ENCODE measurements at regions not wholly inside any gene's neighbourhood (a gene's known extent, or its start where the extent isn't known, plus 50 kb on each side); places are given as distances from the start of the nearest gene placed in this dataset.
"Not testable (repeated sequence)": the region's sequence is repeated elsewhere in the genome, so short reads cannot be mapped to it uniquely, and the experiment has no call there.

- ATAC-seq (no peak), DNase-seq (no peak)
- intact Hi-C loops (cut with DNase I), result no loop called here
- H3K27ac ChIP-seq (ENCODE audit: low read length), result no peak overlapping the region
- WGBS, result 3% methylated on average over 1 of the region's 1 CpG
- no peak overlapping the region for H3K4me3 ChIP-seq (ENCODE audit: low read length)
- H3K27me3 ChIP-seq (ENCODE audit: control insufficient read depth, insufficient read depth), result no peaks in the 10 kb centered on the region
- no peaks in the 10 kb centered on the region for H3K9me3 ChIP-seq (ENCODE audit: control insufficient read depth, low read length)
- H3K4me1 ChIP-seq (ENCODE audit: control insufficient read depth, insufficient read depth, low read length), result no peaks in the 10 kb centered on the region
These were observed 348.2 kb upstream of the CCNG1 start for GRCh38 chr5:163089230-163089629.

GRCh38 chr5:163089926-163090325 is 347.5 kb upstream of the CCNG1 start:
- no peaks in the 10 kb centered on the region for H3K4me1 ChIP-seq (ENCODE audit: control insufficient read depth, insufficient read depth, low read length)
- intact Hi-C loops (cut with DNase I), result no loop called here
- no peak overlapping the region for H3K27ac ChIP-seq (ENCODE audit: low read length)
- no peaks in the 10 kb centered on the region for H3K9me3 ChIP-seq (ENCODE audit: control insufficient read depth, low read length)
- H3K4me3 ChIP-seq (ENCODE audit: low read length), result no peak overlapping the region
- no peaks in the 10 kb centered on the region for H3K27me3 ChIP-seq (ENCODE audit: control insufficient read depth, insufficient read depth)
- no peak for DNase-seq
- 41% methylated on average over 1 of the region's 1 CpG for WGBS
- ATAC-seq, result no peak

DNA sequence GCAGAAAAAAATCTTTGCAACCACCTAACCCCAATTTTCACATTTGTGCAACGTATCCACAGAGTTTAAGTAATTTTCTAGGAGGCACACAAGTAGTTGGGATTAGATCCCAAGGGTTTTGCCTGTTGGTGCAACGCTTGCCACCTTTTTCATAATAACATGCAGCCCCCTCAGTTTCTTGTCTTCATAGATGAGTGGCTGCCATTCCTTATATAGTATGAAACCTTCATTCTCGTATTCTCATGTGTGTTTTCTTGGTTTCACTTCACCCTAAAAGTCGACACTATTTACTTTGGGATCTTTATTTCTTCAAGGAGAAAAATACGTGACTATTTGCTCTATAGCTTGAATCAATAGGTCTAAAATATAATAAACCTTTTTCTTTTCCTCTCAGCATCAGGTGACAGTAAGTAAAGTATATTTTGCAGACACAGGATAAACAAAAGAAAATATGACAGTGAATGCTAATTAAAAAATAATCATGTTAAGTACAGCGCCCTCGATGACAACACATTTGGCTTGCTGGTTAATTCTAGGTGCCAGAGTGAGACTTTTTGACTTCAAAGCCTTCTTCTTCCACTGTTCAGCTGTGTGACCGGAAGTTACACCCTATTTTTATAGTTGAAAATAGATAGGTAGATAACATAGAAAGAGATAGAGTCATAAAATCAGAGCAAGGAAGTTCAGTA is 342.8 kb upstream of the CCNG1 start:
- WGBS, result 58% methylated on average over 8 of the region's 8 CpGs
- Histone ChIP-seq H3K4me3 (ENCODE audit: low read length) (no peak overlapping the region), H3K9me3 (ENCODE audit: control insufficient read depth, low read length) (no peaks in the 10 kb centered on the region), H3K27ac (ENCODE audit: low read length) (no peak overlapping the region), H3K4me1 (ENCODE audit: control insufficient read depth, insufficient read depth, low read length) (no peaks in the 10 kb centered on the region), H3K27me3 (ENCODE audit: control insufficient read depth, insufficient read depth) (no peaks in the 10 kb centered on the region)
- intact Hi-C loops (cut with DNase I), result no loop called here
- no peak for ATAC-seq
- DNase-seq, result no peak

DNA sequence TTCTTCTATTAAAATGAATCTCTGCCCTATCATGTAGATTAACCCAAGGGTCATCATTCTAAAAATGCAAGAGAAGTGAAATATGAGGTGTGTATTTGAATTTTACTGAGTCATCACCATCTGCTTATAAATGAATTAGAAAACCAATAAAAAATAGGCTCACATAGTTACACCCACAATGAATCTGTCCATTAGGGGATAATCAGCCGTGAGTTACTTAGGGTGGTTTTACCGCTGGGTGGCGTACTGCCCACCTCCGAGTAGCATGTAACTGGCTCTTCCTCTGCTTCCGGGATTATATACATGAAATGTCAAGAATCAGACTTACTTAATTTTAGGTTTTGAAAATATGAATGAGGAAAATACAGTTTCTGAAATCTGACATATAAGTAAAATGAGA is 332.9 kb upstream of the CCNG1 start:
- H3K9me3 ChIP-seq (ENCODE audit: control insufficient read depth, low read length), result no peaks in the 10 kb centered on the region
- ATAC-seq, result no peak
- H3K4me3 ChIP-seq (ENCODE audit: low read length), result no peak overlapping the region
- no peaks in the 10 kb centered on the region for H3K27me3 ChIP-seq (ENCODE audit: control insufficient read depth, insufficient read depth)
- WGBS, result 35% methylated on average over 5 of the region's 5 CpGs
- H3K27ac ChIP-seq (ENCODE audit: low read length), result no peak overlapping the region
- no peaks in the 10 kb centered on the region for H3K4me1 ChIP-seq (ENCODE audit: control insufficient read depth, insufficient read depth, low read length)
- intact Hi-C loops (cut with DNase I), result no loop called here
- no peak for DNase-seq

GRCh38 chr5:163105456-163105855 is 331.9 kb upstream of the CCNG1 start:
- H3K27ac ChIP-seq (ENCODE audit: low read length), result no peak overlapping the region
- ATAC-seq (no peak), DNase-seq (no peak)
- 71% methylated on average over 2 of the region's 2 CpGs for WGBS
- no peaks in the 10 kb centered on the region for H3K9me3 ChIP-seq (ENCODE audit: control insufficient read depth, low read length)
- H3K27me3 ChIP-seq (ENCODE audit: control insufficient read depth, insufficient read depth), result no peaks in the 10 kb centered on the region
- no peak overlapping the region for H3K4me3 ChIP-seq (ENCODE audit: low read length)
- intact Hi-C loops (cut with DNase I), result no loop called here
- no peaks in the 10 kb centered on the region for H3K4me1 ChIP-seq (ENCODE audit: control insufficient read depth, insufficient read depth, low read length)

DNA sequence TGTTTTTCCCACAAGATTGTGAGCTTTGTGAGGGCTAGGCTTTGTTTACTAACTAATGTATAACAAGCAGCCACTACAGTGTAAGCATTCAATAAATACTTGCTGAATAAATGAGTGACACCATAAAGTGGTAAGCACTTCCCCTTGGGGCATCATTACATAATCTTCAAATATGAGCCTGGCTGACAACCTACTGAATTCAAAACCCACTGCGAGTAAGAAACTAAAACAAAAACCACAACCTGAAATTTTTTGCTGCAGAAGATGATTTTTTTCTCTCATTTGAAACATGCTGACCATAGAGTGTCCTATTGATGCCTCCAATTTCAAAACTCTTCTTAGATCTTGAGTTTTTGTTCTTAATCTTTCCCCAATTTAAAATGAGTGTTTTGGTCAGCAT is 331.3 kb upstream of the CCNG1 start:
- intact Hi-C loops (cut with DNase I), result no loop called here
- H3K27ac ChIP-seq (ENCODE audit: low read length), result no peak overlapping the region
- no peaks in the 10 kb centered on the region for H3K9me3 ChIP-seq (ENCODE audit: control insufficient read depth, low read length)
- ATAC-seq, result no peak
- DNase-seq, result no peak
- H3K27me3 ChIP-seq (ENCODE audit: control insufficient read depth, insufficient read depth), result no peaks in the 10 kb centered on the region
- no peaks in the 10 kb centered on the region for H3K4me1 ChIP-seq (ENCODE audit: control insufficient read depth, insufficient read depth, low read length)
- WGBS, result 77% methylated on average over 1 of the region's 1 CpG
- no peak overlapping the region for H3K4me3 ChIP-seq (ENCODE audit: low read length)

DNA sequence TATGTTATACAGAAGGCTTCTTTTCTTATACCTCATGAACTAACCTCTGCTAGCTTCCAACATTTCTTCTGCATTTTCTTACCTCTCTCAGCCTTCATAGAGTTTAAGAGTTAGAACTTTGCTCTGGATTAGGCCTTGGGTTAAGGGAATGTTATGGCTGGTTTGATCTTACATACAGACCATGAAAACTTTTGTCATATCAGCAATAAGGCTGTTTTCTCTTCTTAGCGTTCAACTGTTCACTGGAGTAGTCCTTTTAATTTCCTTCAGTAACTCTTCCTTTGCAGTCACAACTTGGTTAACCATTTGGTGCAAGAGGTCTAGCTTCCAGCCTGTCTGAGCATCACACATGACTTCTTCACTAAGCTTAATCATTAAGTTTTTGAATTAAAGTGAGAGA is 329.0 kb upstream of the CCNG1 start:
- intact Hi-C loops (cut with DNase I), result no loop called here
- no peak overlapping the region for H3K4me3 ChIP-seq (ENCODE audit: low read length)
- ATAC-seq (no peak), DNase-seq (no peak)
- no peaks in the 10 kb centered on the region for H3K9me3 ChIP-seq (ENCODE audit: control insufficient read depth, low read length)
- 88% methylated on average over 1 of the region's 1 CpG for WGBS
- no peaks in the 10 kb centered on the region for H3K4me1 ChIP-seq (ENCODE audit: control insufficient read depth, insufficient read depth, low read length)
- no peaks in the 10 kb centered on the region for H3K27me3 ChIP-seq (ENCODE audit: control insufficient read depth, insufficient read depth)
- H3K27ac ChIP-seq (ENCODE audit: low read length), result no peak overlapping the region

GRCh38 chr5:163115011-163115410 is 322.4 kb upstream of the CCNG1 start:
- WGBS, result 42% methylated on average over 4 of the region's 4 CpGs
- Histone ChIP-seq H3K27me3 (ENCODE audit: control insufficient read depth, insufficient read depth) (no peaks in the 10 kb centered on the region), H3K4me3 (ENCODE audit: low read length) (no peak overlapping the region), H3K27ac (ENCODE audit: low read length) (no peak overlapping the region), H3K4me1 (ENCODE audit: control insufficient read depth, insufficient read depth, low read length) (no peaks in the 10 kb centered on the region), H3K9me3 (ENCODE audit: control insufficient read depth, low read length) (no peaks in the 10 kb centered on the region)
- intact Hi-C loops (cut with DNase I), result no loop called here
- ATAC-seq (no peak), DNase-seq (no peak)

- 87% methylated on average over 2 of the region's 2 CpGs for WGBS
- ATAC-seq, result not testable (repeated sequence)
These were observed 320.8 kb upstream of the CCNG1 start for GRCh38 chr5:163116618-163117017.

DNA sequence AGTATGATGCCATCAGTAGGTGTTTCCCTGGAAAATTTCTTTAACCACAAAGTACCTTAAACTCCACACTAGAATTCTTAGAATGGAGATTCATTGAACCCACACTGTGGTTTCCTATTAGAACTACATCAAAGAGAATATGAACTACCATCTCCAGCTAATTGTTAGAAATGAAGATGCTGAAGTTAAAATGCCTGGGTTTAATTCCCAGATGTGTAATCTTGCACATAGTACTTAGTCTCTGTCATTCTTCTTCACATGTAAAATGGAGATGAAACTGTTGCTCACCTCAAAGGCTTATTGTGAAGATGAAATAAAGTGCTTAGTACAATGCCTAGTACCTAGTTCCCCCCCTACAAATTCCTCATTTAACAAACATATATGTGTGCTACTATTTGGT is 303.3 kb upstream of the CCNG1 start:
- no peak for ATAC-seq
- H3K4me1 ChIP-seq (ENCODE audit: control insufficient read depth, insufficient read depth, low read length), result no peaks in the 10 kb centered on the region

More at GRCh38 chr5:163116618-163117017, 320.8 kb upstream of the CCNG1 start:
- H3K4me3 ChIP-seq (ENCODE audit: low read length); H3K27me3 ChIP-seq (ENCODE audit: control insufficient read depth, insufficient read depth); H3K27ac ChIP-seq (ENCODE audit: low read length); H3K4me1 ChIP-seq (ENCODE audit: control insufficient read depth, insufficient read depth, low read length); DNase-seq; intact Hi-C loops (cut with DNase I); H3K9me3 ChIP-seq (ENCODE audit: control insufficient read depth, low read length): not testable (repeated sequence)

DNA sequence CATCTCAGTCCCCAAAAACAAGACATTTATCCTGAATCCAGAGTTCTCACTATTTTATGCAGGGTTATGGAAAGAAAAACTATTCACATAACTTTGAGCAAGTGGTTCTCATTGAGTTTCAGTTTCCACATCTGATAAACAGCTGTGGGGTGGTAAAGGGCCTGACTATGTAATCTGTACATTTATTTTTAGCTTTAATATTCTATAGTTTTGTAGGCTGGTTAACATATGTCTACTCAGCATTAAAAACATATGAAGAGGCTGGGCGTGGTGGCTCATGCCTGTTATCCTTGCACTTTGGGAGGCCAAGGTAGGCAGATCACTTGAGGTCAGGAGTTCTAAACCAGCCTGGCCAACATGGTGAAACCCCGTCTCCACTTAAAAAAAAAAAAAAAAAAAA is 301.5 kb upstream of the CCNG1 start:
- intact Hi-C loops (cut with DNase I), result no loop called here
- WGBS, result 61% methylated on average over 2 of the region's 2 CpGs

More for the DNA sequence above, 303.3 kb upstream of the CCNG1 start:
- Histone ChIP-seq H3K9me3 (ENCODE audit: control insufficient read depth, low read length) (no peaks in the 10 kb centered on the region), H3K27me3 (ENCODE audit: control insufficient read depth, insufficient read depth) (no peaks in the 10 kb centered on the region), H3K4me3 (ENCODE audit: low read length) (no peak overlapping the region), H3K27ac (ENCODE audit: low read length) (no peak overlapping the region)
- intact Hi-C loops (cut with DNase I), result no loop called here
- DNase-seq, result no peak

DNA sequence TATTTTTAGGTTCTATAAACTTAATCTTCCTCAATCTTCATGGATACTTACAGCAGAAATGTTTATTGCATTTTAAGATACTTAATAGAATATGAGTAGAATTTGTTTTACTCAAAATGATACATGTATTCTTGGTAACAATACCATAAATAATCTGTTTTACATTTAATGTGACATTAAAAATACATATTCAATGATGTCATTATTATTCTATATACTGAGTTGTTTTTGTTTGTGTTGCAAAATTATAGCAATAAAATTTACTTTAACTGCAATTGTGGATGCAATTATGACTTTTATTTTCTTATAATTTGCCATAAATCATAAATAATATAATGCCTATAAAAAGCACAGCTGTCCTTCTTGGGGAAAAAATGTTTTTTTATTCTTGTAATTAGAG is 275.9 kb upstream of the CCNG1 start:
- intact Hi-C loops (cut with DNase I), result no loop called here
- H3K4me3 ChIP-seq (ENCODE audit: low read length), result no peak overlapping the region
- no peak for DNase-seq
- no peaks in the 10 kb centered on the region for H3K27me3 ChIP-seq (ENCODE audit: control insufficient read depth, insufficient read depth)
- H3K4me1 ChIP-seq (ENCODE audit: control insufficient read depth, insufficient read depth, low read length), result no peaks in the 10 kb centered on the region
- ATAC-seq, result no peak
- no peaks in the 10 kb centered on the region for H3K9me3 ChIP-seq (ENCODE audit: control insufficient read depth, low read length)
- no peak overlapping the region for H3K27ac ChIP-seq (ENCODE audit: low read length)

More for the DNA sequence above, 301.5 kb upstream of the CCNG1 start:
- no peak overlapping the region for H3K4me3 ChIP-seq (ENCODE audit: low read length)
- H3K27me3 ChIP-seq (ENCODE audit: control insufficient read depth, insufficient read depth), result no peaks in the 10 kb centered on the region
- no peaks in the 10 kb centered on the region for H3K9me3 ChIP-seq (ENCODE audit: control insufficient read depth, low read length)
- ATAC-seq, result no peak
- no peak for DNase-seq
- H3K4me1 ChIP-seq (ENCODE audit: control insufficient read depth, insufficient read depth, low read length), result no peaks in the 10 kb centered on the region
- H3K27ac ChIP-seq (ENCODE audit: low read length), result no peak overlapping the region
